ENCODE measurements at regions not wholly inside any gene's neighbourhood (a gene's known extent, or its start where the extent isn't known, plus 50 kb on each side); places are given as distances from the start of the nearest gene placed in this dataset.

DNA sequence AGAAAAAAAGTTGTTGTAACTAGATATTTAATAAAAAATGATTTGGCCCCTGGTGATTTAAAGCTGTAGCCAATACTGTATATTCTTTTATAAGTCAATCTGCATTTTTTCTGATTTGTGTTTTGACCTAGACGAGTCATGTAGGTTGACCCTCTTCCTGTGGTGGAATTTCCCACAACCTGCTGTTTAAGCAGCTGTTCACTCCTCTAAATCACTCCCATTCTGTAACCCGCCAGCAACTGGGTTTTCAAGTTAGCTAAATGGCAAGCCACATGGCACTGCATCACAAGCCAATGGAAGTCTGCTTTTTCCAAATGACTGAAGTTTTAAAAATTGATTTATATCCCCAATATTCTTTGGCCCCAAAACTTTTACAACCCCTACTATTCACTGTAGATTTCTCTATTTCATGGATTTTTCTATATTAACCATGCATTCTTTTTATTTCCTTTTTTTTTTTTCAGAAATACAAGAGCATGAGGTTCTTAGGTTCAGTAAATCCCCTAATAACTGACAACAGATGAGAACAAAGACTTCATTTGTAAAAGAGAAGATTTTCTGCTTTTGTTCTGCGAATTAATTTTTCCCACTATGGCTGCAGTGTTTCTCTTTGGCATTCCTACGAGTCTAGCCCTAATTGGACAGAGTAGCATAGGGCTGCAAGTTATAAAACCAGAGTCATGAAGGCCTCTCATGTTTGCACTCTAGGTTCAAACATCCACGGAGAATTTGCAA is 184.5 kb upstream of the TLE4 start:
- POLR2A ChIA-PET = no interaction called here
- DNase-seq = no peak
- H3K36me3 Mint-ChIP-seq (ENCODE audit: low read depth) = no peaks in the 10 kb centered on the region
- no peak overlapping the region for H3K4me3 Mint-ChIP-seq
- CTCF ChIA-PET = no interaction called here
- no peaks in the 10 kb centered on the region for H3K9me3 Mint-ChIP-seq
- H3K27ac Mint-ChIP-seq = no peak overlapping the region
- peaks cover 3% of the 10 kb centered on the region for H3K27me3 Mint-ChIP-seq
- H3K4me1 Mint-ChIP-seq = no peaks in the 10 kb centered on the region

DNA sequence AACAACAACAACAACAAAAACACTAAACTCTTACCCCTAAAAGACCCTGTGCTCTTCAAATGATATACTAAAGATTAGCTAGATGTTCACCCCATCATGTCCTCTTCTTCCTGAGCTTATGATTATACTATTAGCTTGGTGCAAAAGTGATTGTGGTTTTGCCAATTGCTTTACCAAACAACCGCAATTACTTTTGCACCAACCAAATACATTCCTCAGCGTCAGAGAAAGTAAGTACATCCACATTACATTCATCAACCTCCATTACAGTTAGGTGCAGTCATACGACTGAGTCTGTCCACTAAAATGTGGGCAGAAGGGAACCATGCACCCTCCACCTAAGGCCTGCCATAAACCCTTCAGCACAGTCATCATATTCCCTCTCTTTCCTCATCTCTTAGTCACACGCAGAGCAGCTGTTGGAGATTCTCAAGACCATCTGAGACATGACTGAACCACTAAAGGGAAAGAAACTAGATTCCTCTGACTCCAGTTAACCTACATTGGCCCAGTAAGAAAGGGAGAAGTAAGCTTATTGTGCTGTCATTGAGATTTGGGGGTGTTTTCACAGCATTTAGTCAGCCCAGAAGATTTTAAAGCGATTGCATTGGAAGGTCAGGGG is 181.6 kb upstream of the TLE4 start:
- Mint-ChIP-seq H3K36me3 (ENCODE audit: low read depth) (no peaks in the 10 kb centered on the region), H3K4me1 (no peaks in the 10 kb centered on the region), H3K4me3 (no peak overlapping the region), H3K27ac (no peak overlapping the region), H3K9me3 (no peaks in the 10 kb centered on the region), H3K27me3 (no peaks in the 10 kb centered on the region)
- DNase-seq = no peak
- ChIA-PET POLR2A (no interaction called here), CTCF (interaction anchor here (1.0 kb wide), 1 partner anchor 12 kb away, joined by 4 read pairs; no protein-coding TSS in a partner anchor)

DNA sequence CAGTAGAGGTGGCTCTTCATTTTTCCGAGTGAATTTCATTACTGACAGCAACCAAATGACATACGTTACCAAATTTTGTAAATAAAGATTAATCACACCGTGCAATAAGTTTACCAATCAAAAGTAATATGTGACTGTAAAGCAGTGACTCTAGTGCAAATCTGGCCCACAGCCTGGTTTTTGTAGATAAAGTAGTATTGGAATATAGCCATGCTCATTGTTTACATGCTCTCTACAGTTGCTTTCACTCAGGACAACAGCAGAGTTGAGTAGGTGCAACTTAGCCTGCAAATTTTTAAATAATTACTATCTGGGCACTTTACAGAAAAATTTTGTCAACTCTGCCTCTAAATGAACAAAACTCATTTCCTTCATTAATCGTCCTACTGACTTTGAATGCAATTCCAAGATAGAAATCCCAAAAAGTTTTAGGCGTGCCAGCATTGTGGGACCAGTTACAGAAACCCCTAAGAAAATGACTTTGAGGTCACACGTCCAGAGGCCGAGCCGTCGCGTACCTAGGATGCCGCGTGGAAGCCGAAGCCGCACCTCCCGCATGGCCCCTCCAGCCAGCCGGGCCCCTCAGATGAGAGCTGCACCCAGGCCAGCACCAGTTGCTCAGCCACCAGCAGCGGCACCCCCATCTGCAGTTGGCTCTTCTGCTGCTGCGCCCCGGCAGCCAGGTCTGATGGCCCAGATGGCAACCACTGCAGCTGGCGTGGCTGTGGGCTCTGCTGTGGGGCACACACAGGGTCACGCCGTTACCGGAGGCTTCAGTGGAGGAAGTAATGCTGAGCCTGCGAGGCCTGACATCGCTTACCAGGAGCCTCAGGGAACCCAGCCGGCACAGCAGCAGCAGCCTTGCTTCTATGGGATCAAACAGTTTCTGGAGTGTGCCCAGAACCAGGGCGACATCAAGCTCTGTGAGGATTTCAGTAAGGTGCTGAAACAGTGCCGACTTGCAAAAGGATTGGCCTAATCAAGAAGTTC is 180.7 kb upstream of the TLE4 start:
- H3K27me3 Mint-ChIP-seq = no peaks in the 10 kb centered on the region
- no peaks in the 10 kb centered on the region for H3K36me3 Mint-ChIP-seq (ENCODE audit: low read depth)
- POLR2A ChIA-PET = no interaction called here
- H3K4me3 Mint-ChIP-seq = no peak overlapping the region
- CTCF ChIA-PET = no interaction called here
- no peak overlapping the region for H3K27ac Mint-ChIP-seq
- H3K4me1 Mint-ChIP-seq = no peaks in the 10 kb centered on the region
- no peak for DNase-seq
- H3K9me3 Mint-ChIP-seq = no peaks in the 10 kb centered on the region

DNA sequence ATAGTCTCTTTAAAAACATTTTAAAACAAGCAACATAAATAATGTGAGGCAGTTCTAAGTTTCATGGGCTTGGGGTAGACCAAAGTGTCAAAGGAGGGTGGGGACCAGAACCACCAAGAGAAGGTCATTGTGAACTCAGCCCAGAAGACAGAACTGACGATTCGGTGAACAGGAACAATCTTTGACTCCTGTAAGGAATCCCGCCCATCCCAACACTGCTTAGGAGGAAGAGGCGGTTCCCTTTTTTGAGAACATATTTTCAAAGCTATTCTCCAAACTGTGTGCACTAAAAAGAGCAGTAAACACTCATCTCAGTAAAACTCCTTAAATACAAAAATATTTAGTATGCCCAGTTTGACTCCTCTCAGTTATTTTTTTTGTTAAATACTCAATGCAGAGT is 176.5 kb upstream of the TLE4 start:
- Mint-ChIP-seq H3K27me3 (no peaks in the 10 kb centered on the region), H3K4me1 (no peaks in the 10 kb centered on the region), H3K27ac (no peak overlapping the region), H3K9me3 (no peaks in the 10 kb centered on the region), H3K36me3 (ENCODE audit: low read depth) (no peaks in the 10 kb centered on the region), H3K4me3 (no peak overlapping the region)
- ChIA-PET CTCF (no interaction called here), POLR2A (interaction anchor here (0.8 kb wide), 1 partner anchor 849 kb away, joined by 4 read pairs; no protein-coding TSS in a partner anchor)
- no peak for DNase-seq

DNA sequence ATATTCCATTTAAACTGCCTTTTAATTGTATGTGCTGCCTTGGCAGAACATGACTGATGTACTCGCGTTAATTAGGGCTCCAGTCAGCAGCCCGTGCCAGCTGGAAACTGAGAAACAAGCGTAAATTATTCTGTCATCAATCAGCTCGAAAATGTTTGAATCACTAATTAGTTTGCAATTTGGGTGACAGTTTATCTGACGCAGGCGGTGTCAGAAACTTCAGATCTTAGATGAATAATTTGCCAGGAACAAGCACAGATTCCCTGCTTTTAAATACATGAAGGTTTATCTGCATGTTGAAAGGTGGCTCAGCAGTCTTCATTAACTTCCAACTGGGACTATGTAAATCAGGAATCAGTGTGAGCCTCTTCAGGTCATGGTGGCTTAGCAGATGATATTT is 176.0 kb upstream of the TLE4 start:
- Mint-ChIP-seq H3K4me3 (no peak overlapping the region), H3K27ac (no peak overlapping the region), H3K36me3 (ENCODE audit: low read depth) (no peaks in the 10 kb centered on the region), H3K27me3 (no peaks in the 10 kb centered on the region), H3K4me1 (no peaks in the 10 kb centered on the region), H3K9me3 (no peaks in the 10 kb centered on the region)
- DNase-seq = no peak
- ChIA-PET CTCF (no interaction called here), POLR2A (no interaction called here)

DNA sequence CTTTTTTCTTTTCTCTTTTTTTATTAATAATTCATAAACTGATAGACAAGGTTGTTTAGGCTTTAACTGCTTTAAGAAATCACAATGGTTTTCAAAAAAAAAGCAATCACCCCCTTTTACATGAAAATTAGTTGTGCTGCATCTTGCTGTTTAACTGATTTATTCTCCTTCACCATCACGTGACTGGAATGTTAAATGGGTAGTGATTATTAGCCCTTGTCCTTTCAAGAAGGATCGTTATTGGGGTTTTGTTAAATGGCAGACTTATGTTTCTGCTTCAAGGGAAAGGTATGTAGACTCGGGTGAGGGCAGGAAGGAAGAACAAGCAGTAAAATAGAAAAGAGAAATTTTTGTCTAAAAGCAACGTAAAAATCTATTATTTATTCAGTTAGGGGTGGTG is 175.6 kb upstream of the TLE4 start:
- no peak overlapping the region for H3K27ac Mint-ChIP-seq
- POLR2A ChIA-PET = no interaction called here

DNA sequence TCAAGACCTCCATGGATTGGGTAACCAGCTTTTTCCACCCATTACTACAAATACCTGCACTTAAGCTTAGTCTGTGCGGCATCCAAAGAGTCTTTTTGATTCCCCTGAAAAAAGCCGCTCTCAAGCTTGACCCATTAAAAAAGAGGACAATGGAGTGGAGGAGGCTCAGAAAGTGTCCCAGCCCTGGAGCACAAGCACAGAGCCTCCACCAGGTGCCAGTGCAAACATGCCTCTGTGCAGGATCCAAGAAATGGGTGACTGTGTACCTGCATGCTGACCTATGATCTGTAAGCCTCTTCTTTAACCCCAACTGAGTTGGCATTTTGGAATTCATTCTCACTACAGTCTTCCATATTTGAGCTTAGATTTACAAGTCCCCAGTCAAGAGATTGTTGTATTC is 168.3 kb upstream of the TLE4 start:
- H3K9me3 Mint-ChIP-seq = no peaks in the 10 kb centered on the region
- H3K27me3 Mint-ChIP-seq = no peaks in the 10 kb centered on the region
- ChIA-PET CTCF (interaction anchor here (1.0 kb wide), 1 partner anchor 29 kb away, joined by 3 read pairs; no protein-coding TSS in a partner anchor), POLR2A (no interaction called here)
- H3K4me1 Mint-ChIP-seq = no peaks in the 10 kb centered on the region
- no peak for DNase-seq
- H3K36me3 Mint-ChIP-seq (ENCODE audit: low read depth) = no peaks in the 10 kb centered on the region
- H3K27ac Mint-ChIP-seq = no peak overlapping the region
- H3K4me3 Mint-ChIP-seq = no peak overlapping the region

More for the DNA sequence above, 175.6 kb upstream of the TLE4 start:
- no peak for DNase-seq
- H3K9me3 Mint-ChIP-seq = no peaks in the 10 kb centered on the region
- H3K36me3 Mint-ChIP-seq (ENCODE audit: low read depth) = no peaks in the 10 kb centered on the region
- H3K27me3 Mint-ChIP-seq = no peaks in the 10 kb centered on the region
- H3K4me3 Mint-ChIP-seq = no peak overlapping the region
- H3K4me1 Mint-ChIP-seq = no peaks in the 10 kb centered on the region
- CTCF ChIA-PET = no interaction called here

DNA sequence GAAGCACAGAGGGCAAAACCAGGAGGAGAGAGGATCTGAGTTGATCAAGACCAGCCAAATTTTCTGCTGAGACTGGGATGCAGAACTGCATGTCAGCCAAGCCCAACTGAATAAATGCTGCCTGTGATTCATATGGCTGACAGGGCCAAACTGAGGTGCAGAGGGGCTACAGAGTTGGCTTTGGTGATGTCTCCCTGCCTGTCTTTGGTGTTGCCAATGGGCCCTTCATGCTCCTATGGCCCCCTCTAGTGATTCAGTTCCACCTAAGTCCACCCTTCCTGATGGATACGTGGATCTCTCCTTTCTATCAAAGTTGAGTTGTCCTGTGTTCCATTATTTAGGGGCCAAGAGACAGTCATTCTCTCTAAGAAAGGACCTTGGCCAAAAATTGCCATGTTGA is 163.6 kb upstream of the TLE4 start:
- CTCF ChIA-PET = no interaction called here
- POLR2A ChIA-PET = no interaction called here
- Mint-ChIP-seq H3K9me3 (no peaks in the 10 kb centered on the region), H3K27me3 (no peaks in the 10 kb centered on the region), H3K36me3 (ENCODE audit: low read depth) (no peaks in the 10 kb centered on the region), H3K27ac (no peak overlapping the region), H3K4me3 (no peak overlapping the region), H3K4me1 (no peaks in the 10 kb centered on the region)
- DNase-seq = no peak

DNA sequence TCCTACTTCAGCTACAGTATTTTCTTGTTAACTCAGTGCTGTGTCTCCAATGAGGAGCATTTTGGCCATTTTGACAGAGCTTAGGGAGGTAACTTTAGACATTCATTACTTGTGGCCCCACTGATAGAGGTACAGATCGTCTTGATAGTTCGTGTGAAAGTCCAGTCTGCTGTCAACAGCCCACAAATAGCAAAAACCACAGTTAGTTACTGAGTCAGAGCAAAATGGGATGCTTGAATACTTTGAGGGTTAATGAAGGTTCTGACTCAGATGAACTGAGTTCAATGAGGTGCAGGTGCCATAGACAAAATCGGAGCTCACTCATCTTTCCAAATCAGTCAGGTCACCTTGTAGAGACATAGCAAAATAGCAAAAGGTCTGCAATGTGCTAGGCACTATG is 163.1 kb upstream of the TLE4 start:
- no peaks in the 10 kb centered on the region for H3K9me3 Mint-ChIP-seq
- no peaks in the 10 kb centered on the region for H3K36me3 Mint-ChIP-seq (ENCODE audit: low read depth)
- no peaks in the 10 kb centered on the region for H3K27me3 Mint-ChIP-seq
- ChIA-PET POLR2A (no interaction called here), CTCF (no interaction called here)
- H3K4me1 Mint-ChIP-seq = no peaks in the 10 kb centered on the region
- DNase-seq = no peak
- H3K27ac Mint-ChIP-seq = no peak overlapping the region
- H3K4me3 Mint-ChIP-seq = no peak overlapping the region

DNA sequence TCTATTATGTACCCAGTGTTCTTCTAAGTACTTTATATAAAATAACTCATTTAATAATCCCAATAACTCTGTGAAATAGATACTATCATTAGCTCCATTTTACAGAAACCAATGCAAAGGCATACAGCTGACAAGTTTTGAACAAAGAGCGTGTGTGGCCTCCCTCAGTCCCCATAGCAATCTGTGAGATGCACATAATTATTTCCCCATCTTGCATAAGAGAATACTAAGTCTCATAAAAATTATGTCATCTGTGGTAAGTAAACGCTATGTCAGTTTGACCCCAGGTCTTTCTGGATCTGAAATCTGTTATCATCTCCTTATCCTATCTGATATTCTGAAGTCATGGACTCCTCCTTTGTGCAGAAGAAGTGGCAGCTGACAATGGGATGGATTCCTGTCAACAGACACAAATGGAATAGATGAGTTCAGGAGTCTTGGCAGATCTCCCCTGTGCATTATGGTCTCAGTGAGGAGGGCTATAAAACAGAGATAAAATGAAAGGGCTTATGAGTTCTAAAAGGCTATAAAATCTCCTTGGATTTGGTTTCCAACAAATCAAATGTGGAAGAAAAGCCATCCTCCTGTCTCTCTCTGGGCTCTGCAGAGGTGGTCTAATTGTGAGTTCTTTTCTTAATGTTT is 162.5 kb upstream of the TLE4 start:
- no peaks in the 10 kb centered on the region for H3K9me3 Mint-ChIP-seq
- CTCF ChIA-PET = no interaction called here
- no peaks in the 10 kb centered on the region for H3K27me3 Mint-ChIP-seq
- no peak for DNase-seq
- no peak overlapping the region for H3K27ac Mint-ChIP-seq
- no peaks in the 10 kb centered on the region for H3K36me3 Mint-ChIP-seq (ENCODE audit: low read depth)
- no peak overlapping the region for H3K4me3 Mint-ChIP-seq
- POLR2A ChIA-PET = no interaction called here
- no peaks in the 10 kb centered on the region for H3K4me1 Mint-ChIP-seq

DNA sequence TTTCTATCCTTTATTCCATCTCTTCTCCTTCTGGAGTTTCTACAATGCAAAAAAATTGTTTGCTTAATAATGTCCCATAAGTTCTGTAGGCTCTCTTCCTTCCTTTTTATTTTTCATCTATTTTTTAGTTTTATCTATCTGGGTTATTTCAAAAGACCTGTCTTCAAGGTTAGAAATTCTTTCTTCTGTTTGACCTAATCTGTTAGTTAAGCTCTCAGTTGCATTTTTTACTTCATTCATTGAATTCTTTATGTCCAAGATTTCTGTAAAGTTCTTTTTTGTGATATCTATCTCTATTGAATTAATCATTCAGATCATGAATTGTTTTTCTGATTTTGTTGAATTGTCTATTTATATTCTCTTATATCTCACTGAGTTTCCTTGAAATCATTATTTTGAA is 145.9 kb upstream of the TLE4 start:
- DNase-seq = no peak
- Mint-ChIP-seq H3K36me3 (ENCODE audit: low read depth) (no peaks in the 10 kb centered on the region), H3K4me1 (no peaks in the 10 kb centered on the region), H3K27me3 (peaks cover 3% of the 10 kb centered on the region), H3K4me3 (no peak overlapping the region), H3K27ac (no peak overlapping the region), H3K9me3 (peaks cover 3% of the 10 kb centered on the region)
- ChIA-PET POLR2A (no interaction called here), CTCF (interaction anchor here (0.6 to 0.9 kb wide), 2 partner anchors 9 to 338 kb away, joined by 3 read pairs; no protein-coding TSS in a partner anchor)

DNA sequence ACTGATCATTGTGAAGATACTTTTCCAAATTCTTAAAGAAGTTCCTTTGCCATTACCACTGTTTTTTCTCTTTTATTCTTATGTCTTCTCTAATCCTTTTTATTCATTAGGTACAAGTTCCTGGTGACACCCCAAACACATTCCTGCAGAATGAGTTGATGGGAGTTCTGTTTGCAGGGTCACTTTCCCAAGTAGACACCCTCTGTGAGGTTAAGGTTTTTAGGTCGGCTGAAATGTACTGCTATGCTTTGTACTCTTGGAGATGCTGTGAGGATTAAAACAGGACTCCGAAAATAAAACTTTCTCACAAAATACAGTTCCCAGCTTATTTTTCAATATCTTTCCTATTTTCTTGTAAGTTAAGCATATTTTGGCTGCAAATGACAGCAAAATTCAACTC is 143.3 kb upstream of the TLE4 start:
- H3K27me3 Mint-ChIP-seq = peaks cover 5% of the 10 kb centered on the region
- peaks cover 3% of the 10 kb centered on the region for H3K9me3 Mint-ChIP-seq
- DNase-seq = no peak
- H3K4me1 Mint-ChIP-seq = no peaks in the 10 kb centered on the region
- no peak overlapping the region for H3K4me3 Mint-ChIP-seq
- ChIA-PET CTCF (no interaction called here), POLR2A (no interaction called here)
- no peak overlapping the region for H3K27ac Mint-ChIP-seq
- no peaks in the 10 kb centered on the region for H3K36me3 Mint-ChIP-seq (ENCODE audit: low read depth)

DNA sequence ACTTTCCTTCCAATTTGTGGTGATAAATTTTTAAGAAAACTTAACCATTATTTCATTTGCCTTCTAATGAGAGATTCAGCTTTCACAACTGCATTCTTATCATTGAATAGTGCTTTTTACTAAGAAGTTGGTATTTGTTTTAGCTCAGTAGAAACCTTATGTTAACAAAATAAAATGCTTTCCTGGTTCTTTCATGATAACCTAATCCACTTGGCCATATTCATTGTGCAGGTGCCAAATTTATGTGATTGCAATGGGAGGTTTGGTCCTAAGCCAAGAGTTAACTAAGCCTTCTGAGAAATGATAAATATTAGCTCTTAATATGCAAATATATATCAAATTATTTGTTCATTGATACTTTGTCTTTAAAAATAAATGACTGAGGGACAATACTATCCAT is 141.1 kb upstream of the TLE4 start:
- DNase-seq = no peak
- H3K27me3 Mint-ChIP-seq = peaks cover 5% of the 10 kb centered on the region
- no peak overlapping the region for H3K4me3 Mint-ChIP-seq
- H3K9me3 Mint-ChIP-seq = no peaks in the 10 kb centered on the region
- CTCF ChIA-PET = no interaction called here
- no peaks in the 10 kb centered on the region for H3K36me3 Mint-ChIP-seq (ENCODE audit: low read depth)
- H3K4me1 Mint-ChIP-seq = no peaks in the 10 kb centered on the region
- no peak overlapping the region for H3K27ac Mint-ChIP-seq
- POLR2A ChIA-PET = no interaction called here
